NCI-H2171 (cell line): ENCODE measurements at regions not wholly inside any gene's neighbourhood (a gene's known extent, or its start where the extent isn't known, plus 50 kb on each side); places are given as distances from the start of the nearest gene placed in this dataset.

Source experiments
- DNase-seq: peaks from one replicate; lab custom pipeline; 2025; lab: John Stamatoyannopoulos, UW

GRCh38 chr13:47241446-47241845 is 344.6 kb upstream of the HTR2A start:
- no peak for DNase-seq

DNA sequence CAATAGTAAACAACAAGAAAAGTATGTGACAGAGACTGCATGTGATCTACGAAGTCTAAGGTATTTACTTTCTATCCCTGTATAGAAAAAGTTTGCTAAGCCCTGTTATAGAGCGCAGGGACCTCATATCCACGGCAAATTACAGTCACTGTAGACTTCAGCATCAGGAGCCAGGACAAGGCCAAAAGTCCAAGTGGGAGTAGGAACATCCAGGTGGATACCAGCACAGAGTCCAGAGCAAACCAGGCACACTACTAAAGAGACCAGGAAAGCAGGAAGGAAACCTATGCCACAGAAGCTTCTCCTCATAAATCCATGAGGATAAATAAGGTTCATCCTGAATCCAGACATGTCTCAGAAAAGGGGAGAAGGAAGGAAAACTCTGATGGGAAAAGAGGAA is 342.2 kb upstream of the HTR2A start:
- no peak for DNase-seq

DNA sequence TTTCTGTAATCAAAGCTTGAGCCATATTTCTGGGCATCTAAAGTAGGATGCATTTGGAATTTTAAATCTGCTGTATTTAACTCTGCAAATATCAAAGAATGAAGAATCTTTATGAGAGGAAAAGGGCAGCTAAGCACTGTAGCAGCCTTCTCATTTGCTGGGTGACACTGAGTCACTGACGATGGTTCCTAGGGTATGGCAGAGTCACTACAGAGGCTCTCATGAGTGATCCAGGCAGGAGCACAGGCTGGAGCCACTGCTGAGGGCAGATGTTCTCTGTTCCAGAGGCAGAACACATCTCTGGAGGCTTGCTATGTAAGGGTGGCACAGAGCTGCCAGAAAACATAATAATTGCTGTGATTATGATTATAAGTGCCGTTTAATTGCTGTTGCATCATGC is 340.7 kb upstream of the HTR2A start:
- no peak for DNase-seq

DNA sequence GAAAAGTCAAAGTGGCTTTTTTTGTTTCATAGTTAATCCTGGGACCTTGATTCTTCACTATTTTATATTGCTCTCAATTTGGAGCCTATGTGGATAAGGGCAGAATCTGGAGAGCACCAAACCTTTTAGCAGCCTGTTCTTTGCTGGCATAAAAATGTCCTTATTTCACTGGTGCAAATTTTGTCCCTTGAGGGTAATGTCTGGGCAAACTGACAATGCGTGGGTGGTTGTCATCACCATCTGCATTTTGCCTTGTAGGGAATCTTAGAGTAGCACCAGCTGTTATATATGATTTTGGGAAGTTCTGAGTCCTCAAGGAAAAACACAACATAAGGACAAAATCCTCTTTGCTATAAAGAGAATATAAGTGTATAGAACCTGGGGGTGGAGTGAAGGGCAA is 336.9 kb upstream of the HTR2A start:
- DNase-seq: no peak

DNA sequence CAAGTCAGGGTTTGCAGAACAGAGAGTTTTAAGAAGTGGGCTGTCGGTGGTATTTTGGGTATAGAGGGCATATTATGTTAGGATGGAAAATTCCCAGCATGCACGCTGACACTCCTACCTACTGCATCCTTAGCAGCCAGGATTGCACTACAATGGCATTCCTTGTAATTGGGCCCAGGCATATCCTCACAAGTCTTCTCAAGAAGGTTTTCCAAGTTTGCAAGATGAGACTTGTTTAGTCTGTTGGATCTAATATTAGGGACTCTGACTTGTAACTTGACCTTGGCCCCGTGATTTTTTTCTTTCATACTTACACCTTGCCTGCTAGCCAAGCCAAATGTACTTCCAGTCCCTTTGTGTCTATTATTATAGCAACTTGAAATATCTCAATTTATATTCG is 335.7 kb upstream of the HTR2A start:
- no peak for DNase-seq

DNA sequence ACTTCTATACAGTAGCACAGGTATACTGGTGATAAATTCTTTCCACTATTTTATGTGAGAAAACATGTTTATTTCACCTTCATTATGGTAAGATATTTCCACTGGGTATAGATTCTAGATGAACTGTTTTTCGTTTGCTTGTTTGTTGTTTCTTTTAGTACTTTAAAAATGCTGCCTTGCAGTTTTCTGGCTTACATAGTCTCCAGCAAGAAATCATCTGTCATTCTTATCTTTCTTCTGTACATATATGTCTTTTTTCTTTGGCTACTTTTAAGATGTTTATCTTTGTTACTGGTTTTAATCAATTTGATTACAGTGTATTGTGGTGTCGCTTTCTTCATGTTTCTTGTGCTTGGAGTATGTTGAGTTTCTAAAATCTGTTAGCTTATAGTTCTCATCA is 333.3 kb upstream of the HTR2A start:
- no peak for DNase-seq

GRCh38 chr13:47226516-47226915 is 329.7 kb upstream of the HTR2A start:
- no peak for DNase-seq

DNA sequence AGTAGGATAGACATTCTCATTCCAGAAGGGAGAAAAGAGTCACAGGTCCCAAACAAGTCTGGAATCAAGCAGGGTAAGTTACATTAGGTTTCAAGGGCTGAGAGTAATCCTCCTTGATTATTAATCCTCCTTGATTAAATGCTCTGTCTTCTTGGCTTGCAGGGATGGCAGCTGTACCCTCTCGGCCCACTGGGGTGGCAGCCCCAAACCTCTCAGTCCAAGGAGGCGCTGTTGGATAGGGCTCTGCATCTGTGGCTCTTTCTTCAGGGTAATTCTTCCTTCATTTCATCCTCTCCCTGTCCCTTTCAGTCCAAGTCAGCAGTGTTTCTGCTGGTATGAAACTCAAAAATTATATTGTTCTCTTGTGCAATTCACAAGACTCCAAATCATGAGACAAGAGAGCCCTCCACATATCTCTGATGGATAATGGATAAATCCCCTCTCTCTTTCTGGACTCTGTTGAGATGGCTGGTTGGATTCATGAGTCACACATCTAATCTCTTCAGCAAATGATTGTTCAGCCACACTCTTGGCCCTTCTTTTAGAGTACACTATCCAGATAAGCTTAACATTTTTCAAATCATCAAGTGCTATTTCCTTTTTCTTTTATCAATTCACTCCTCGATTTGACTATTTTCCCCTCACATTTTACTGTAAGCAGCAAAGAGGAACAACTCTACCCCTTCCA is 323.7 kb upstream of the HTR2A start:
- DNase-seq: no peak

- no peak for DNase-seq
Measured at GRCh38 chr13:47218611-47219010, 321.8 kb upstream of the HTR2A start.

DNA sequence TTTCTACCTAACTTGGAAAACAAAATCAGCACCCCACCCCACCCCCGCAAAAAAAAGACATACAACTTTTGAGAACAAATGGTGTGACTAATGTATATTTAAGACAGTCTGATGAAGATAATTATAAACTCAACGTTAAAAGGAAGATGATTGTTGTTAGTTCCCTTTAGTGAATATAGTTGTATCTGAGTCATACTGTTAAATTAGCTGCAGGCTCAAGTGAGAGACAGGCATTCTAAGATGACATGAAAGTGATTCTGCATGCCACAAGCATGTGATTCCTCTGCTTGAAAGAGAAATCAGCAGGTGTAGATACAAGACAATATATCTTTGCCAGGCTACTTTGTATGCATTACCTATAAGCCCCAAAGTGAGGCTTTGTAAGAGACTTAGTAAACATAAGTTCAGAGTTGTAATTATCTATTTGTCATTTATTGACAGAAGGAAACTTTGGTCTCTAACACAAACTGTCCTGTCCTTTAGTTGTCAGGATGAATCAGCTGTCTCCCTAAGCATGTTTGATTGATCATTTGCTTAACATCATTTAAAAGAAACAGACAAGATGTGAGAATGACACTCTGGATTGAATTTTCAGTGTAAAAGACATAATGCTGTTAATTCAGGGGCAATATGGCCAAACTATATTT is 319.4 kb upstream of the HTR2A start:
- DNase-seq: no peak

GRCh38 chr13:47215736-47216135 is 318.9 kb upstream of the HTR2A start:
- DNase-seq: no peak

- DNase-seq: no peak
Measured at GRCh38 chr13:47213047-47213446, 316.2 kb upstream of the HTR2A start.

DNA sequence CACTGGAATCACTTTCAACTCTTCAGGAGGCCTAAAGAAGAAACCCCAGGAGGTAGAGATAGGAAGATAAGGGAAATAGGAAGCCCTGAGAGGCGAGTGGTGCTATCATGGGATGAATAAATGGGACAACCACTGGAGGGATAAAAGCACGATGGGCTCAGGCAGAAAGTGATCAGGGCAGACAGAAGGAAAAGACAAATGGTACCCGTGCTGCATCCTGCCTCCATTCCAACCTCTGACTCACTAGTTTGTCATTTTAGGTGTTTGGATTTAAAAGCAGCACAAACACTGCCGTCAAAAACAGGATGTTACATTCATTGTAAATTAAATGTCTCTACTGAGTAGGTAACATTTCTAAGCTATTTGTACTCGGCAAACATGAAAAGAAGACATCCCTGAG is 314.3 kb upstream of the HTR2A start:
- no peak for DNase-seq

GRCh38 chr13:47206111-47206510 is 309.3 kb upstream of the HTR2A start:
- DNase-seq: no peak

DNA sequence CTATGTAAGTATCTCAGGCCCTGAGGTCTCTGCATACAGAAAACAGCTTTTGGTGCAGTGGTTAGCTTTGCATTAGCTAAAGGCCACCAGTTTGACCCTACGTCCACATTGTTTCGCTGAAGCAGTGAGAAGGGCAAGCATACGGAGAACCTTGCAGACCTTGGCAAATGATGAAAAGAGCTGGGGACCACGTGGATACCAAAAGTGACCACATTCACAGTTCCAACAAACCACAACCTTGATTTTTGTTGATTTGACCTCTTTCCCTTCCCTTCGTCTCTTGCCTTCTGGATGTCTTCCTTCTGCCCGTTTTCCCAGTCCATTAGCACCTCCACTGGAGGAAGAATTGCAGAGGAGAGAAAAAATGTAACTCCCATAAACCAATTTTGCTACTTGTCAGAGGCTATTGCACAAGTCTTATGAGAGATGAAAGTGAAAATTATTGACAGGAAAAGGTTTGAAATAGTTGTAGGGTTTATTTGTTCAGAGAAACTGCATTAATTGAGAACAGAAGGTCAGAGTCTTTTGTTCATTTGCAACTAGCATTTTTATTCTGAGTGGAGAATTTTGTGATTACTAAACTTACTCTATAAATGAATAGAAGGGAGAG is 293.9 kb upstream of the HTR2A start:
- no peak for DNase-seq

GRCh38 chr13:47188802-47189201 is 291.9 kb upstream of the HTR2A start:
- no peak for DNase-seq

- no peak for DNase-seq
Measured at GRCh38 chr13:47186471-47186870, 289.6 kb upstream of the HTR2A start.

GRCh38 chr13:47184321-47184720 is 287.5 kb upstream of the HTR2A start:
- no peak for DNase-seq

- DNase-seq: no peak
Measured at GRCh38 chr13:47179321-47179720, 282.5 kb upstream of the HTR2A start.

DNA sequence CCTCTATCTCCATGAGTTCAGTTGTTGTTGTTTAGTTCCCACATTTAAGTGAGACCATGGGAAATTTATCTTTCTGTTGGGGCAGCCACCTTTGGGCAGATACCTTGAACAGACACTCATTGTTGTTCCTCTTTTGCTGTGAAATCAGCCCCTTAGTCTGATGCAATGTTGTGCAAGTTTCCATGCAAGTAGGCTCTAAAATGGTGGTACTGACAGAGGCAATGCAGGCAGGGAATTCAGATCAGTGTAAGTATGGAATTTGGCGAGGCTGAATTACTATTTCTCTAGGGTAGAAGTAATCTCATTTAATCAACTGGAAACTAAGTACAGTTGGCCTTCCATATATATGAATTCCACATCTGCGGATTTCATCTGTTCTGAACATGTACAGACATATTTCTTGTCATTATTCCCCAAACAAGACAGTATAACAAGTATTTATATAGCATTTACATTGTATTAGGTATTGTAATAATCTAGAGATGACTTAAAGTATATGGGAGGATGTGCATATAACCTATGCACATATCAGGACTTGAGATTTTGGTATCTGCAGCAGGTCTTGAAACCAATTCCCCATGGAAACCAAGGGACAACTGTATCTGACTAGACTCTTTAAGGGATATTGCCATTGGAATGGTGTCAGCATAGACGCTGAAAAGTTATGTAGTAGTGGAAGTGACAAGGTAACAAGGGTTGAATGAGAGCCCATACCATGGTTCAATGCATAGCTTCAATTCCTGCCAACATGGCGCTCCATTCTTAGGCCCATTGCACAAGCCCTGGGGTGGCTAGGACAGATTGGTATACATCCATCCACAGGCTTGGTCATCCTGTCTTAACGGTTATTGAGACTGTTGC is 281.5 kb upstream of the HTR2A start:
- no peak for DNase-seq

DNA sequence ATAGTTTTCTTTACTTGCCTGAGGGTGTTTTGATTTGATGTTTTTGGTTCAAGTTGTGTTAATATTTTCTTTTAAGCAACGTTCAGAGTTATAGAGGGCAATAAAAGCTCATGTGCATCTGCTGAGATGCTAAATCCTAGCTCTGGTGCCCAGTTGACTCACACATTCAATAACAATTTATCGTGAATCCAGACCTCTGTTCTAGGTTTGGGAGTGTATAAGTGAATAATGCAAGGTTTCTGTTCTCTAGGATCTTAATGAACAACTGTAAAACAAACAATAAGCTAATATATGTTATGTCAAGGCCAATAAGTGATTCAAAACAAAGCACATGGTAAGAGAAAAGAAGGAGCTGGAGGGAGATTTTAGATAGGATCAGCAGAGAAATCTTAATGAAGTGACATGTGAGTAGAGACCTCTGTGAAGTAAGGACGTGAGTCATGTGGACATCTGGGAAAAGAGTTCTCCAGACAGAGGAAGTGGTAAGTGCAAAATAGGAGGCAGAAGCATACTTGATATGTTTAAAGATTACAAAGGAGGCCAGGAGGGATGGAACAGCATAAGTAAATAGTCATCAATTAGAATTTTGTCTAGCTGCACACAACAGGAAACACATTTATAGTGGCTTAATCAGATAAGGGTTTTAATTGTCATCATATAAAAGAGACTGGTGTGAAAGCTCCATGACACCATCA is 278.5 kb upstream of the HTR2A start:
- DNase-seq: no peak

- no peak for DNase-seq
Measured at GRCh38 chr13:47170971-47171370, 274.1 kb upstream of the HTR2A start.
